ENCODE measurements at regions not wholly inside any gene's neighbourhood (a gene's known extent, or its start where the extent isn't known, plus 50 kb on each side); places are given as distances from the start of the nearest gene placed in this dataset.

DNA sequence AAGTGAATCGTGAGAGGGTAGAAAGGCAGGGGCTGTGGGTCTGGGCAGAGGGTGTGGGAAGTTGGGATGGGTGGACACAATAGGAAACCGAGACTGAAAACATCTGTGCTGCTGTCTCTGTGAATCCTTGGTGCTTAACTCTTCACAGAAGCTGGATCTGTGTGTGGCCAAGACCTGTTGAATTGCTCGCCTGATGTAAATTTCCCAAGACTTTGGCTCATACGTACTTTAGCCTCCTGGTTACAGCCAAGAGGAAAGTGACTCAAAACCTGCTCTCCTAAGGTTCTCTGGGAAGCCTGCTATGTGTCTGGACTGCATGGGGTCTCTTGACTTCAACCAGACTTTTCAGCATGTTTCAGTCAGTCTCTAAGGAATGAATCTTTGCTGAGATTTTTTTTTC is 270.3 kb downstream of the RWDD3 start:
- TF ChIP-seq CTCF (conservative IDR thresholded peaks at IDR 0.05; ENCODE audit: low read length) = no peak
- TF ChIP-seq EZH2phosphoT487 (IDR thresholded peaks at IDR 0.05; ENCODE audit: borderline replicate concordance) = no peak
